HepG2 (cell line): ENCODE measurements at regions not wholly inside any gene's neighbourhood (a gene's known extent, or its start where the extent isn't known, plus 50 kb on each side); places are given as distances from the start of the nearest gene placed in this dataset.

Experiments
- ATAC-seq: fragments of 200-7000 bp; cut with Tn5 transposase; 3 replicates; pipeline ENCODE4 v1.9.1; 2020; ENCODE audit warnings: mild to moderate bottlenecking, moderate library complexity
- BruUV-seq: library from RNA; stranded (reverse); fragments of 400-500 nt; replicated peaks from 2 replicates; lab custom pipeline; 2021; lab: Mats Ljungman, UMichigan
- CTCF ChIA-PET: fragments of 300-600 bp; formaldehyde crosslinking; extraction: SDS; loops from one replicate; lab custom pipeline; 2021; ENCODE audit warnings: low total read pairs, inconsistent platforms, low intra/inter-chr PET ratio; lab: Yijun Ruan, JAX
- POLR2A ChIA-PET: fragments of 350-600 bp; sonication (Branson Sonifier 250); formaldehyde crosslinking; loops from one replicate; lab custom pipeline; 2020; ENCODE audit warnings: antibody characterized with exemption, inconsistent platforms; lab: Yijun Ruan, JAX
- DNase-seq: peaks from one replicate; pipeline ENCODE4 v3.0.0-alpha.2; 2015; ENCODE audit warnings: low spot score
- FAIRE-seq: peaks from 3 replicates; lab custom pipeline; 2011; peaks lifted over from hg19 to GRCh38; lab: Jason Lieb, UNC
- H2AFZ ChIP-seq: one replicate; pipeline ENCODE4 v1.6.1; 2011; ENCODE audit warnings: low read length, inconsistent platforms
- H3K27ac ChIP-seq: fragments of 300-600 bp; 3 replicates; pipeline ENCODE4 v1.8.0; 2011; ENCODE audit warnings: mixed run types, mild to moderate bottlenecking, mixed read lengths, low read length, inconsistent platforms; ENCODE audit not compliant: insufficient read depth; ENCODE audit errors: extremely low read length
- H3K27me3 ChIP-seq, 2 experiments: fragments of 200-600 bp in 1 of 2; 2 replicates in 1 of 2; 3 replicates in 1 of 2; pipeline versions ENCODE4 v1.6.0 to v1.8.0; 2011; ENCODE audit warnings: low read length in 2 of 2, mild to moderate bottlenecking in 2 of 2, moderate library complexity in 2 of 2, inconsistent platforms in 1 of 2; ENCODE audit not compliant: insufficient read depth in 2 of 2, control insufficient read depth in 1 of 2
- H3K36me3 ChIP-seq, 2 experiments: fragments of 200-600 bp in 1 of 2; replicated peaks in 1 of 2; 2 replicates in 1 of 2; 3 replicates in 1 of 2; pipeline versions ENCODE4 v1.5.1 to v1.8.0; 2011; ENCODE audit warnings: low read length in 2 of 2, inconsistent platforms in 1 of 2; ENCODE audit not compliant: insufficient read depth in 2 of 2, control insufficient read depth in 1 of 2
- H3K4me1 ChIP-seq: 2 replicates; pipeline ENCODE4 v1.5.1; 2012; ENCODE audit warnings: low read length, inconsistent platforms; ENCODE audit not compliant: insufficient read depth
- H3K4me2 ChIP-seq: 2 replicates; pipeline ENCODE4 v1.6.0; 2011; ENCODE audit warnings: low read depth, low read length, inconsistent platforms
- H3K4me3 ChIP-seq, 3 experiments: fragments of 200-600 bp in 1 of 3; sonication (generic), shearing (Covaris generic) in 1 of 3; replicated peaks in 1 of 3; 2 replicates each; pipeline ENCODE4 v1.5.1; 2011 to 2016; ENCODE audit warnings: low read length in 3 of 3, inconsistent platforms in 2 of 3, low read depth in 2 of 3, mild to moderate bottlenecking in 2 of 3, control low read depth in 1 of 3, mixed read lengths in 1 of 3; ENCODE audit not compliant: insufficient read depth in 1 of 3
- H3K79me2 ChIP-seq: one replicate; pipeline ENCODE4 v1.6.1; 2011; ENCODE audit warnings: low read length, inconsistent platforms; ENCODE audit not compliant: insufficient read depth
- H3K9ac ChIP-seq: 2 replicates; pipeline ENCODE4 v1.6.0; 2011; ENCODE audit warnings: mild to moderate bottlenecking, low read depth, low read length, inconsistent platforms; ENCODE audit not compliant: insufficient read depth
- H3K9me3 ChIP-seq: 2 replicates; pipeline ENCODE4 v1.5.1; 2012; ENCODE audit warnings: mild to moderate bottlenecking, low read length
- H4K20me1 ChIP-seq: 2 replicates; pipeline ENCODE4 v1.6.0; 2011; ENCODE audit warnings: inconsistent platforms, mild to moderate bottlenecking, low read length, moderate library complexity; ENCODE audit not compliant: insufficient read depth
- CEBPZ ChIP-seq: IDR thresholded peaks from 2 replicates; pipeline ENCODE4 v1.6.1; 2012; ENCODE audit warnings: low read length, improper control_type of control experiment
- DMAP1 ChIP-seq: IDR thresholded peaks from 2 replicates; pipeline ENCODE4 v1.6.1; 2016
- EHMT2 ChIP-seq: fragments of 200-600 bp; sonication (generic); IDR thresholded peaks from 2 replicates; pipeline ENCODE4 v1.7.0; 2017; ENCODE audit warnings: antibody characterized with exemption, low read depth, low read length, borderline replicate concordance
- GABPB1 ChIP-seq: IDR thresholded peaks from 2 replicates; pipeline ENCODE4 v1.6.1; 2016; ENCODE audit warnings: mild to moderate bottlenecking, missing genetic modification reagents, moderate library complexity, missing compliant biosample characterization
- HMG20A ChIP-seq: IDR thresholded peaks from 2 replicates; pipeline ENCODE4 v1.6.1; 2016; ENCODE audit warnings: borderline replicate concordance
- HNRNPK ChIP-seq: fragments of 200-400 bp; formaldehyde crosslinking; IDR thresholded peaks from 2 replicates; pipeline ENCODE4 v1.6.1; 2018; ENCODE audit warnings: low read length, low read depth, moderate library complexity, mild to moderate bottlenecking; ENCODE audit not compliant: poor library complexity, severe bottlenecking
- MXD4 ChIP-seq: IDR thresholded peaks from 2 replicates; pipeline ENCODE4 v1.6.1; 2016; ENCODE audit warnings: mild to moderate bottlenecking, missing biosample characterization, missing genetic modification reagents
- SAP130 ChIP-seq: IDR thresholded peaks from 2 replicates; pipeline ENCODE4 v1.6.1; 2016; ENCODE audit warnings: low read depth
- THAP9 ChIP-seq: sonication (generic); formaldehyde crosslinking; IDR thresholded peaks from 2 replicates; pipeline ENCODE4; 2020; ENCODE audit warnings: missing genetic modification reagents, mild to moderate bottlenecking, borderline replicate concordance
- UBTF ChIP-seq: sonication (generic); formaldehyde crosslinking; IDR thresholded peaks from 2 replicates; pipeline ENCODE4 v1.4.0; 2020; ENCODE audit warnings: mild to moderate bottlenecking, missing genetic modification reagents
- ZEB1 ChIP-seq: IDR thresholded peaks from 2 replicates; pipeline ENCODE4 v1.6.1; 2012; ENCODE audit warnings: mild to moderate bottlenecking, low read depth, inconsistent platforms; ENCODE audit not compliant: insufficient replicate concordance
- ZFP82 ChIP-seq: sonication (generic); formaldehyde crosslinking; IDR thresholded peaks from 2 replicates; pipeline ENCODE4 v1.5.1; 2020; ENCODE audit warnings: mild to moderate bottlenecking, missing genetic modification reagents, borderline replicate concordance
- ZNF329 ChIP-seq: sonication (generic); formaldehyde crosslinking; IDR thresholded peaks from 2 replicates; pipeline ENCODE4 v1.9.0; 2021; ENCODE audit warnings: low read depth, mild to moderate bottlenecking, missing genetic modification reagents
- ZNF749 ChIP-seq: sonication (generic); formaldehyde crosslinking; IDR thresholded peaks from 2 replicates; pipeline ENCODE4 v1.8.0; 2022; ENCODE audit warnings: mild to moderate bottlenecking, missing genetic modification reagents, moderate library complexity, borderline replicate concordance
- WGBS: methylation state at CpG from one replicate; pipeline ENCODE4 v1.1.6; 2017; ENCODE audit warnings: low lambda C conversion rate; 5-methylcytosine and 5-hydroxymethylcytosine counted together
- in situ Hi-C: cut with HindIII; loops from 2 replicates; pipeline ENCODE4 v1.10.0; 2017; ENCODE audit warnings: low pct_unique_long_range_greater_than_20kb; ENCODE audit not compliant: extremely low pct_ligation_motif_present
- intact Hi-C: fragments of 100-400 bp; cut with micrococcal nuclease; formaldehyde crosslinking; loops from one replicate; pipeline ENCODE4 v1.10.0; 2022; ENCODE audit not compliant: unreplicated experiment

GRCh38 chr10:36048780-36049179, 406.7 kb upstream of the FZD8 start:
- CTCF ChIA-PET = no interaction called here
- H3K9me3 ChIP-seq = no peaks in the 10 kb centered on the region
- 4% methylated on average over 2 of the region's 2 CpGs for WGBS
- H4K20me1 ChIP-seq = no peaks in the 10 kb centered on the region
- FAIRE-seq (no peak), ATAC-seq (no peak), DNase-seq (no peak)
- no peaks in the 10 kb centered on the region for H3K79me2 ChIP-seq
- POLR2A ChIA-PET = no interaction called here
- no peak overlapping the region for H3K27ac ChIP-seq
- no peaks in the 10 kb centered on the region for H3K36me3 ChIP-seq
- no TSS peak for BruUV-seq
- H3K4me2 ChIP-seq = no peak overlapping the region
- H3K4me1 ChIP-seq = no peaks in the 10 kb centered on the region
- no peaks in the 10 kb centered on the region for H3K27me3 ChIP-seq
- TF ChIP-seq EHMT2 = no peak
- TF ChIP-seq THAP9 (CRISPR knock-in tag) = no peak
- no peak for TF ChIP-seq CEBPZ
- TF ChIP-seq ZFP82 = no peak
- no peak for TF ChIP-seq UBTF (CRISPR knock-in tag)
- TF ChIP-seq ZEB1 = no peak
- TF ChIP-seq DMAP1 = no peak
- no peak for TF ChIP-seq ZNF329 (CRISPR knock-in tag)
- no peak for TF ChIP-seq MXD4
- no peak for TF ChIP-seq GABPB1 (CRISPR knock-in tag)
- no peak for TF ChIP-seq HMG20A (CRISPR knock-in tag)
- TF ChIP-seq HNRNPK = no peak
- TF ChIP-seq ZNF749 = no peak
- no peak for TF ChIP-seq SAP130 (CRISPR knock-in tag)
- H2AFZ ChIP-seq = no peak overlapping the region
- no peak overlapping the region for H3K4me3 ChIP-seq
- in situ Hi-C loops (no loop called here), intact Hi-C loops (no loop called here)
- H3K9ac ChIP-seq = no peak overlapping the region
